Loucy (cell line): ENCODE measurements at regions not wholly inside any gene's neighbourhood (a gene's known extent, or its start where the extent isn't known, plus 50 kb on each side); places are given as distances from the start of the nearest gene placed in this dataset.

Source experiments
- H2AFZ ChIP-seq: fragments of 200-600 bp; sonication (generic); 2 replicates; pipeline ENCODE4 v1.6.0; 2016; ENCODE audit warnings: antibody characterized with exemption, mild to moderate bottlenecking, low read length, moderate library complexity
- H3F3A ChIP-seq: fragments of 200-600 bp; 2 replicates; pipeline ENCODE4 v1.6.0; 2016; ENCODE audit warnings: antibody characterized with exemption, low read depth, mild to moderate bottlenecking
- H3K27me3 ChIP-seq: fragments of 200-600 bp; sonication (generic); 2 replicates; pipeline ENCODE4 v1.6.1; 2014; ENCODE audit warnings: low read length, mild to moderate bottlenecking; ENCODE audit not compliant: insufficient read depth, poor library complexity, severe bottlenecking
- H3K36me3 ChIP-seq: fragments of 200-600 bp; sonication (generic); 2 replicates; pipeline ENCODE4 v1.6.1; 2016; ENCODE audit warnings: low read length; ENCODE audit not compliant: insufficient read depth
- H3K4me1 ChIP-seq: fragments of 200-600 bp; sonication (generic); 2 replicates; pipeline ENCODE4 v1.5.1; 2014; ENCODE audit warnings: low read length, mild to moderate bottlenecking; ENCODE audit not compliant: insufficient read depth, poor library complexity, severe bottlenecking
- H3K4me2 ChIP-seq: fragments of 200-600 bp; sonication (generic); 2 replicates; pipeline ENCODE4 v1.6.0; 2014; ENCODE audit warnings: antibody characterized with exemption, low read length, low read depth, mild to moderate bottlenecking; ENCODE audit not compliant: poor library complexity, severe bottlenecking
- H3K4me3 ChIP-seq: fragments of 200-600 bp; sonication (generic); 2 replicates; pipeline ENCODE4 v1.5.1; 2014; ENCODE audit warnings: low read length, mild to moderate bottlenecking, mixed read lengths; ENCODE audit not compliant: poor library complexity, severe bottlenecking
- H3K79me2 ChIP-seq: fragments of 200-600 bp; sonication (generic); 2 replicates; pipeline ENCODE4 v1.6.1; 2014; ENCODE audit warnings: low read length; ENCODE audit not compliant: insufficient read depth
- H3K9ac ChIP-seq: fragments of 200-600 bp; sonication (generic); 2 replicates; pipeline ENCODE4 v1.6.0; 2014; ENCODE audit warnings: mild to moderate bottlenecking, low read depth, low read length, moderate library complexity; ENCODE audit not compliant: poor library complexity, severe bottlenecking
- H3K9me2 ChIP-seq: fragments of 200-600 bp; sonication (generic); replicated peaks from 2 replicates; pipeline ENCODE4 v1.6.1; 2016; ENCODE audit warnings: low read depth, low read length, mixed read lengths
- H3K9me3 ChIP-seq: fragments of 200-600 bp; sonication (generic); 2 replicates; pipeline ENCODE4 v1.6.1; 2014; ENCODE audit warnings: mild to moderate bottlenecking, antibody characterized with exemption, low read length, low read depth; ENCODE audit not compliant: insufficient read depth
- H4K20me1 ChIP-seq: fragments of 200-600 bp; sonication (generic); 2 replicates; pipeline ENCODE4 v1.6.0; 2014; ENCODE audit warnings: antibody characterized with exemption, low read length, mild to moderate bottlenecking; ENCODE audit not compliant: insufficient read depth, poor library complexity, severe bottlenecking
- EZH2phosphoT487 ChIP-seq: fragments of 200-600 bp; IDR thresholded peaks from 2 replicates; pipeline ENCODE4 v1.6.1; 2018; ENCODE audit warnings: antibody characterized with exemption, mild to moderate bottlenecking, moderate library complexity, borderline replicate concordance
- TF ChIP-seq, protein P1 (sequence below): fragments of 200-600 bp; sonication (generic); conservative IDR thresholded peaks from 2 replicates; pipeline ENCODE4 v1.5.1; 2014; ENCODE audit warnings: mild to moderate bottlenecking, antibody characterized with exemption, low read length

DNA sequence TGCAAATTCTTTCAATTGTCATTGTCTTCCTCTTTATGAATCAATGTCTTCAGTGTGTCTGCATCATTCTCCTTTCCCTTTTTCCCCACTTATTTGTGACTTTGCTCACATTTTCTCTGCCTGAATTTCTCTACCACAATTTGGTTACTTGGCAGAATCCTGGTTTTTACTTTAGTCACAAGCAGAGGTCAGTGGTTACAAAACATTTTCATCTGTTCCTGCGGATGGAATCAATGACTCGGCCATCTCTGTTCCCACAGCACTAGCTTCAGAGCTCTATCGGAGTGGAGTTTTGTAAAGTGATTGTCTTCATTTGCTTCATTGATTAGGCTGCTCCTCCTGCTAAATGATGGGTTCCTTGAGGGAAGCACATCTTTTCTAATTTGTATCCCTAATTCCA, 501.3 kb upstream of the AADAT start:
- Histone ChIP-seq H3K36me3 (no peaks in the 10 kb centered on the region), H3K4me2 (no peak overlapping the region), H3K9me2 (no peaks in the 10 kb centered on the region), H2AFZ (no peak overlapping the region), H3K4me3 (no peak overlapping the region), H3K9ac (no peak overlapping the region), H3F3A (no peaks in the 10 kb centered on the region), H3K27me3 (no peaks in the 10 kb centered on the region), H3K9me3 (no peaks in the 10 kb centered on the region), H3K4me1 (no peaks in the 10 kb centered on the region), H4K20me1 (no peaks in the 10 kb centered on the region), H3K79me2 (no peaks in the 10 kb centered on the region)
- TF ChIP-seq, protein P1, sequence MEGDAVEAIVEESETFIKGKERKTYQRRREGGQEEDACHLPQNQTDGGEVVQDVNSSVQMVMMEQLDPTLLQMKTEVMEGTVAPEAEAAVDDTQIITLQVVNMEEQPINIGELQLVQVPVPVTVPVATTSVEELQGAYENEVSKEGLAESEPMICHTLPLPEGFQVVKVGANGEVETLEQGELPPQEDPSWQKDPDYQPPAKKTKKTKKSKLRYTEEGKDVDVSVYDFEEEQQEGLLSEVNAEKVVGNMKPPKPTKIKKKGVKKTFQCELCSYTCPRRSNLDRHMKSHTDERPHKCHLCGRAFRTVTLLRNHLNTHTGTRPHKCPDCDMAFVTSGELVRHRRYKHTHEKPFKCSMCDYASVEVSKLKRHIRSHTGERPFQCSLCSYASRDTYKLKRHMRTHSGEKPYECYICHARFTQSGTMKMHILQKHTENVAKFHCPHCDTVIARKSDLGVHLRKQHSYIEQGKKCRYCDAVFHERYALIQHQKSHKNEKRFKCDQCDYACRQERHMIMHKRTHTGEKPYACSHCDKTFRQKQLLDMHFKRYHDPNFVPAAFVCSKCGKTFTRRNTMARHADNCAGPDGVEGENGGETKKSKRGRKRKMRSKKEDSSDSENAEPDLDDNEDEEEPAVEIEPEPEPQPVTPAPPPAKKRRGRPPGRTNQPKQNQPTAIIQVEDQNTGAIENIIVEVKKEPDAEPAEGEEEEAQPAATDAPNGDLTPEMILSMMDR, result no peak
- no peak for TF ChIP-seq EZH2phosphoT487

DNA sequence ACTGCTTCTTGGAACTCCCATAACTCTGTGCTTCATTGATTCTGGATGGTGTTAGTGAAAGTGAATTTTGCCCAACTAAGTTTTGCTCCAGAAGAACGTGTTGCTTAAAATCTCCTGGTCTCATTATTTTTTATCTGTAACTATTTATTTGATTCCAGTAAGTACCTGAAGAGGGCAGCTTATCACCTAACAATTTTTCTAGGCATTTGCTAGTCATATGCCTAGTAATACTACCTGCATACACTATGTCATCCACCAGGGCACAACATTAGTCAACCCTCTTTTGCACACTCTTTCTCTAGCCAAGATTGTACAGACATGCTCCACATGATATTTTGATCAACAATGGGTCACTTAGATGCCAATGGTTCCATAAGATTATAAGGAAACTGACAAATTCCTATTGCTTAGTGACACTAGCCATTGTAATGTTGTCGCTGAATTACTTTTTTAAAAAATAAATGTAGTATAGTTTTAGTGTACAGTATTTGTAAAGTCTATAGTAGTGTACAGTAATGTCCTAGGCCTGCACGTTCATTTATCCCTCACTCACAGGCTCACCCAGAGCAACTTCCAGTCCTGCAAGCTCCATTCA, 499.9 kb upstream of the AADAT start:
- Histone ChIP-seq H3K36me3 (no peaks in the 10 kb centered on the region), H3K9me3 (no peaks in the 10 kb centered on the region), H4K20me1 (no peaks in the 10 kb centered on the region), H3K9me2 (no peaks in the 10 kb centered on the region), H3K4me2 (no peak overlapping the region), H3F3A (no peaks in the 10 kb centered on the region), H3K79me2 (no peaks in the 10 kb centered on the region), H3K4me3 (no peak overlapping the region), H3K4me1 (no peaks in the 10 kb centered on the region), H3K27me3 (no peaks in the 10 kb centered on the region), H2AFZ (no peak overlapping the region), H3K9ac (no peak overlapping the region)
- no peak for TF ChIP-seq EZH2phosphoT487
- TF ChIP-seq, protein P1, result peak; percentile 62

DNA sequence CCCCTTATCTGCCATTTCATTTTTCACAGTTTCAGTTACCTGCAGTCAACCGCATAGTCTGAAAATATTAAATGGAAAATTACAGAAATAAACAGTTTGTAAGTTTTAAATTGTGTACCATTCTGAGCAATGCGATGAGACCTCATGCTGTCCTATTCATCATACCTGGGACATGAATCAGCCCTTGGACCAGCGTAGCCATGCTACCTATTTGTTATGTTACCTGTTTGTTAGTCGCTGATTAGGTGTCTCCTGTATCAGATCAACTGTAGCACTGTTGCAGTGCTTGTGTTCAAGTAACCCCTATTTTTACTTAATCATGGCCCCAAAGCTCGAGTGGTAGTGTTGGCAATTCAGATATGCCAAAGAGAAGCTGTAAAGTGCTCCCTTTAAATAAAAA, 492.2 kb upstream of the AADAT start:
- Histone ChIP-seq H3F3A (no peaks in the 10 kb centered on the region), H3K4me3 (no peak overlapping the region), H3K79me2 (no peaks in the 10 kb centered on the region), H3K9me2 (no peaks in the 10 kb centered on the region), H3K27me3 (no peaks in the 10 kb centered on the region), H3K9me3 (no peaks in the 10 kb centered on the region), H3K36me3 (no peaks in the 10 kb centered on the region), H3K4me1 (no peaks in the 10 kb centered on the region), H3K9ac (no peak overlapping the region), H4K20me1 (no peaks in the 10 kb centered on the region), H2AFZ (no peak overlapping the region), H3K4me2 (no peak overlapping the region)
- TF ChIP-seq EZH2phosphoT487, result no peak
- TF ChIP-seq, protein P1, result no peak
